HUES48 (cell line): ENCODE measurements at regions not wholly inside any gene's neighbourhood (a gene's known extent, or its start where the extent isn't known, plus 50 kb on each side); places are given as distances from the start of the nearest gene placed in this dataset.
A peak's percentile ranks its signal among the peaks of the same experiment; 100 is the strongest.

ENCODE experiments used
- H3K27ac ChIP-seq: one replicate; pipeline ENCODE4 v1.7.0; 2013; ENCODE audit warnings: low read depth, low read length, inconsistent platforms
- H3K27me3 ChIP-seq: 2 replicates; pipeline ENCODE4 v1.6.1; 2013; ENCODE audit warnings: mild to moderate bottlenecking, low read length; ENCODE audit not compliant: control insufficient read depth, insufficient read depth
- H3K36me3 ChIP-seq: 2 replicates; pipeline ENCODE4 v1.6.1; 2013; ENCODE audit warnings: low read length; ENCODE audit not compliant: control insufficient read depth, insufficient read depth
- H3K4me1 ChIP-seq: 2 replicates; pipeline ENCODE4 v1.6.1; 2013; ENCODE audit warnings: mild to moderate bottlenecking, low read length; ENCODE audit not compliant: control insufficient read depth, insufficient read depth
- H3K4me3 ChIP-seq: 2 replicates; pipeline ENCODE4 v1.5.1; 2013; ENCODE audit warnings: mild to moderate bottlenecking, low read depth, low read length
- H3K9ac ChIP-seq: 2 replicates; pipeline ENCODE4 v1.6.1; 2013; ENCODE audit warnings: mild to moderate bottlenecking, low read depth, low read length, moderate library complexity
- H3K9me3 ChIP-seq: 2 replicates; pipeline ENCODE4 v1.6.1; 2013; ENCODE audit warnings: low read length; ENCODE audit not compliant: control insufficient read depth, insufficient read depth

DNA sequence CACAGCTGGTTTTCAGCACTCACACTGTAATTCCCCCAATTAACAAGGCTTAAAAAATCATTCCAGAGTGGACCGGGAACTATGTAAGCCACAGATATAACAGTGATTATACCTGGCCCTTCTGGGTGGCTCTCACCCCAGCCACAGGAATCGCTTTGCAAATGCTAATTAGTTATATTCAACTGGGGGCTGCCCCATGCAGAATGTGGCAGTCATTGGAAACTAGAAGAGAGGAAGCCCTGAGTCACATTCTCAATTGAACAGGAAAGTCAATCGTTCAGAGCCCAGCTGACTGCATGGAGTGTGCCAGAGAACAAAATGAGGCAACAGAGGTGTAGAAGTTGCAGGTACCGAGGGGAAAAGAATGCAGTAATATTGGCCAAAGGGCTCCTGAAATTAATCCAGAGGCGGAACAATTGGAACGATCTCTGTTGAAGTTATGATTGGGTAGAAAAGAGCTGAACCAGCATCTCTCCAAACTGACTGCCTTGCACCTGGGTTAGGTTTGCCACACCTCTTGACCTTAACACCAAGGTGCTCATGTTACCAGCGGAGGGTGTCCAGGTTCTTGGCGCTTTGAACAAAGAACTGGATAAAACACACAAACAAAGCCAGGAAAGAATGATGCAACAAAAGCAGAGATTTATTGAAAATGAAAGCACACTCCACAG is 909.7 kb upstream of the AUTS2 start:
- no peaks in the 10 kb centered on the region for H3K27me3 ChIP-seq
- H3K36me3 ChIP-seq: no peaks in the 10 kb centered on the region
- peaks cover 14% of the 10 kb centered on the region for H3K4me1 ChIP-seq
- no peaks in the 10 kb centered on the region for H3K9me3 ChIP-seq
- H3K9ac ChIP-seq: no peak overlapping the region
- H3K4me3 ChIP-seq: no peak overlapping the region
- H3K27ac ChIP-seq: peak overlapping the region; percentile 72

DNA sequence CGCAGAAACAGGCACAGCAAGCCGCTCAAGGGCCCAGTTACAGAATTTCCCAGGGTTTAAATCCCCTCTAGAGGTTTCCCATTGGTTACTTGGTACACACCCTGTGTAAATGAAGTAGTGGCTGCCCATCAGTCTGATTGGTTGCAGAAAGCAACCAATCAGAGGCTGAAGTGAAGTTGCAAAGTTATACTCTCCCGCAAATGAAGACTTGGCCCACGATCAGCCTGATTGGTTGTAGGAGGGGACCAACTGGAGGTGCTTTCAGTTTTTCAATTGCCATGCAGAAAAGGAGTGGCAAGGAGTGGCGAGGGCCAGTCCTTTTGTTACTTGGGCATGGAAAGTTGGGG is 909.2 kb upstream of the AUTS2 start:
- Histone ChIP-seq H3K27ac (no peak overlapping the region), H3K9ac (no peak overlapping the region), H3K9me3 (no peaks in the 10 kb centered on the region), H3K36me3 (no peaks in the 10 kb centered on the region), H3K27me3 (no peaks in the 10 kb centered on the region), H3K4me1 (peaks cover 14% of the 10 kb centered on the region), H3K4me3 (no peak overlapping the region)

DNA sequence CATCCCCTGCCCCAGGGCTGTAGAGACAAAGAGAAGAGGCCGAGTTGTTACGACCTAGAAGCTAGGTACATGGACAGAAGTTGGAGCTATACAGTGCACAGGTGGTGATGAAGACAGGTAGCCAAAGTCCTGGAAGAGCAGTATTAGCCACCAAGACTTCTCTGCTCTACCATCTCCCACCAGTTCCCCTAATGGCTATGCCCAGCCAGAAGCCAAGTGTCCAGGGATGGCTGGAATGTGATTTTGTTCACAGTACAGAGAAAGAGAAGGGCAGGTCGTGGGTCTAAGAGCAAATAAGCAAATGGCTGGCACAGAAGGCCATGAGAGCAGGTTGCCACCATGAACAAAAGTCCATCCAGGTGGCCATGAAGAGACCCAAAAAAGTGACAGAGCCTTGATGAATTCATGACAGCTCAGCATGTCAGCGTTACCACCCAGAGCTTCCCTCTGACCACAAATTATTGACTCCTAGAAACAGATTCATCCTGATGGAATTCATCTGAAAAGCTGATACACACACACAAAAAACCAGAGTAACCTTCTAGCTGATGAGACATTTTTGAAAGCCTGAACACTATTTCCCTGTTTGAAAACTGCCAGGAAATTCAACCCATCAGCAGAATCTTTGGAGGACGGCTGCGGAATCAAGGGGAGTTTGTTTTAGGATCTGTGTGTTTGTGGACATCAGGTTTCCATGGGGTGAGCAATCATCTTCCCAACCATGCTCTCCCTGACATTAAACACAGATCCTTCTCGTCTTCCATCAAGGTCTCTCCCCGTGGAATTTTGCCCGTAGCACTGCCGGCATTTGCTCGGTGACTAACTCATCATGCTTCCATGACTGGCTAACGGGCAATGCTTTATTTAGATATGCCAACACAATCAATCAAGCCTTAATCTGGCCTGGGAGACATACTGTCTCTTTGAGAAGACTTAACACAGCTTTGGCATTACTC is 906.7 kb upstream of the AUTS2 start:
- H3K27ac ChIP-seq: no peak overlapping the region
- H3K9ac ChIP-seq: no peak overlapping the region
- no peaks in the 10 kb centered on the region for H3K9me3 ChIP-seq
- no peaks in the 10 kb centered on the region for H3K36me3 ChIP-seq
- H3K4me3 ChIP-seq: no peak overlapping the region
- no peaks in the 10 kb centered on the region for H3K27me3 ChIP-seq
- peaks cover 14% of the 10 kb centered on the region for H3K4me1 ChIP-seq

DNA sequence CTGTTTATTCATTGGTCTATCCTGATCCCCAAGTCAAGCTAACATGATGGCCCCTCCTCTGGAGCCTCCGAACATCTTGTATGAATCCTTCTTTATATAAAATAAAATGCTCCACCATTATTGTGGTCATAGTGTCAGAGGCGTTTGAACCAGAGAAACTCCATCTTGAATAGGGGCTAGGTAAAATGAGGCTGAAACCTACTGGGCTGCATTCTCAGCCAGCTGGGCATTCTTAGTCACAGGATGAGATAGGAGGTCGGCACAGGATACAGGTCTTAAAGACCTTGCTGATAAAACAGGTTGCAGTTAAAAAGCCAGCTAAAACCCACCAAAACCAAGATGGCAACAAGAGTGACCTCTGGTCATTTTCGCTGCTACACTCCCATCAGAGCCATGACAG is 905.8 kb upstream of the AUTS2 start:
- Histone ChIP-seq H3K9me3 (no peaks in the 10 kb centered on the region), H3K36me3 (no peaks in the 10 kb centered on the region), H3K4me1 (peaks cover 14% of the 10 kb centered on the region), H3K9ac (no peak overlapping the region), H3K27me3 (no peaks in the 10 kb centered on the region), H3K27ac (no peak overlapping the region), H3K4me3 (no peak overlapping the region)

DNA sequence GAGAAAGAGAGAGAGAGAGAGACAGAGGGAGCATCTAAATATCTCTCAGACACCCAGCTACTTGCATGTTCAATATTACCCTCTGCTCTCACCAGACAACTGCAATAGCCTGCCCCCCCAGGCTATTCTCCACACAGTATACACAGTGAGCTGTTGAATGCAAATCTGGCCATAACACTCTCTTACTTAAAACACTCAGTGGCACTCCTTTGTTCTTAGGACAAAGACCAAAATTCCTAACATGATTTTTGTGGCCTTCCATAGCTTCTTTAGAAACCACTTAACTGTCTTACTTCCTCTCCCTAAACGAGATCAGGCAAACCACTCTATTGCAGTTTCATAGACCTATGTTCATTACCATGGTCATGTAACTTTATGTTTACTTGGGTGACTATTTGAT is 903.6 kb upstream of the AUTS2 start:
- Histone ChIP-seq H3K4me3 (no peak overlapping the region), H3K36me3 (no peaks in the 10 kb centered on the region), H3K9me3 (no peaks in the 10 kb centered on the region), H3K27ac (no peak overlapping the region), H3K9ac (no peak overlapping the region), H3K4me1 (0 out of 2 replicates have a peak, but pooled peaks cover 5% of the 10 kb centered on the region), H3K27me3 (no peaks in the 10 kb centered on the region)

DNA sequence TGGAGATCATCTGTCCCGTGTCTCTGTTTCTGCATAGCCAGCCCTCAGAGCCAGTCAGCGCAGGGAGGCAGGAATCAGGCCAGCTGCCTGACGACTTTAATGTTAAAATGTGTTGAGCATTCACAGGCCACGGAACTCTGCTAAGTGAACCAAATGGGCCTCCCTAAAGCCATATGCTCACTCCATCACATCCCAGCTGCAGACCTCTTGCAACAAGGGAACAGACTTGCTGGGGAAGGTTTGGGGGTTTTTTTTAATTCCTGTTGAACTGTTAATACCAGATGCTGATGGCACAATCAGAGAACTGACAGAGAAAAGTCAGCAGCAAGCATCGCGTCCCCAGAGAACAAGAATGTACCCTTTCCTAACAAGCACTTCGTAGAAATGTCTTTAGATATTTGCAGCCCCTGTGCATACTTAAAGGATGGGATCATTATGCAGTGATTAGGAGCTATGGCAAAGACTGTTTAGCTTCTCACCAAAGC is 900.4 kb upstream of the AUTS2 start:
- H3K27ac ChIP-seq: no peak overlapping the region
- no peaks in the 10 kb centered on the region for H3K27me3 ChIP-seq
- 0 out of 2 replicates have a peak, but pooled peaks cover 5% of the 10 kb centered on the region for H3K4me1 ChIP-seq
- no peak overlapping the region for H3K4me3 ChIP-seq
- no peaks in the 10 kb centered on the region for H3K9me3 ChIP-seq
- H3K36me3 ChIP-seq: no peaks in the 10 kb centered on the region
- H3K9ac ChIP-seq: no peak overlapping the region

DNA sequence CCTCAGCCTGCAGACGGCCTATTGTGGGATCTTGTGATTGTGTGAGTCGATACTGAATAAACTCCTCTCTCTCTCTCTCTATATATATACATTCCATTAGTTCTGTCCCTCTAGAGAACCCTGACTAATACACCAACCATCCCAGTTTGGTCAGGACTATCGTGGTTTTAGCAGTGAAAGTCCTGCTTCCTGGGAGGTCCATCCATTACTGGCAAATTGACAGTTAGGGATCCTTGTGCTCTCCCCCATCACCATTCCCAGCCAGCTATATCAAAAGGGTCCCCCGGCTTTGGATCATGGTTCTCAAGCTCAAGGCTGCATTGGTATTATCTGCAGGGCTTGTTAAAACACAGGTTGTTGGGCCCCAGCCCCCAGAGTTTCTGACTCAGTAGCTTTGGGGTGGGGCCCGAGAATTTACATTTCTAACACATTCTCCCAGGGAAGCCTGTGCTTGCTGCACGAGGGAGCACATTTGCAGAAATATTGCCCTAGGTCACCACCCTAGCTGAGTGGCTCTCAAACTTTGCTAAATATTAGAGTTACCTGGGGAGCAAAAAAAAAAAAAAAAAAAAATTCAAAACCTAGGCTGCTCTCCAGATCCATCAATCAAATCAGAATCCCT is 899.1 kb upstream of the AUTS2 start:
- Histone ChIP-seq H3K4me3 (no peak overlapping the region), H3K9ac (no peak overlapping the region), H3K27ac (no peak overlapping the region), H3K4me1 (0 out of 2 replicates have a peak, but pooled peaks cover 5% of the 10 kb centered on the region), H3K9me3 (no peaks in the 10 kb centered on the region), H3K27me3 (no peaks in the 10 kb centered on the region), H3K36me3 (no peaks in the 10 kb centered on the region)

DNA sequence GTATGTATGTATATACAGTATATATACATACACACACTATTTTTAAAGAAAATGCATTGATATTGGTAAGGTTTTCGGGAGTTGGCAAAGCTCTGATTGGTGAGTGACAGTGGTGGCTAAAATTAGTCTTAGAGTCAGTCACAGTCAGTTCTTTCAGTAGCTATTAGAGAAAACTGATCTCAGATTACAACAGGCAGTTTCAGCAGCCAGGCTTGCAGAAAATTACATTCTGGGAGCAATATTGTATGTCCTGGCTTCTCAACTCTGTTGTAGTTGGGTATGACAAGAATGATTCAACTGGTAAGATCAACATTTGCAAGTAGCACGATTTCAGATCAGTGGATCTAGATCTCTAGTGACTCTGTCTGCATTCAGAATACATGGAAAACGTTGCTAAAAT is 897.9 kb upstream of the AUTS2 start:
- H3K4me1 ChIP-seq: 0 out of 2 replicates have a peak, but pooled peaks cover 5% of the 10 kb centered on the region
- no peak overlapping the region for H3K9ac ChIP-seq
- no peaks in the 10 kb centered on the region for H3K36me3 ChIP-seq
- H3K27me3 ChIP-seq: no peaks in the 10 kb centered on the region
- no peaks in the 10 kb centered on the region for H3K9me3 ChIP-seq
- no peak overlapping the region for H3K4me3 ChIP-seq
- H3K27ac ChIP-seq: no peak overlapping the region

DNA sequence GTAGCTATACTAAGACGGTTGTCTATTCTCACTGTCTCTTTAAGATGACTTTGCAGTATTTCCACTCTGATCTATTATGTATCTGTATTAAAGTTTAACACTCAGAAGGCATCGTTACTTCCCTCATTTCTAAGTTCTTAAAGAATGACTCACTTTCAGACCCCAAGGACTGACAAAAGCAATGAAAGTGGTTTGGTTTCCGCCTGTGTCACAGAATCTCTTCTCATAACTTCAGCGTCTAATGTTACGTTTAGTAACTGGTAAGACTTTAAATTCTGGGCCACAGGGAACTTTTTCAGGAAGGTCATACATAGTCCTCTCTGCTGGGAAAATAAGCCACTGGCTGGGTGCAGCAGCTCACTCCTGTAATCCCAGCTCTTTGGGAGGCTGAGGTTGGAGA is 892.0 kb upstream of the AUTS2 start:
- no peak overlapping the region for H3K27ac ChIP-seq
- H3K9me3 ChIP-seq: no peaks in the 10 kb centered on the region
- no peak overlapping the region for H3K9ac ChIP-seq

DNA sequence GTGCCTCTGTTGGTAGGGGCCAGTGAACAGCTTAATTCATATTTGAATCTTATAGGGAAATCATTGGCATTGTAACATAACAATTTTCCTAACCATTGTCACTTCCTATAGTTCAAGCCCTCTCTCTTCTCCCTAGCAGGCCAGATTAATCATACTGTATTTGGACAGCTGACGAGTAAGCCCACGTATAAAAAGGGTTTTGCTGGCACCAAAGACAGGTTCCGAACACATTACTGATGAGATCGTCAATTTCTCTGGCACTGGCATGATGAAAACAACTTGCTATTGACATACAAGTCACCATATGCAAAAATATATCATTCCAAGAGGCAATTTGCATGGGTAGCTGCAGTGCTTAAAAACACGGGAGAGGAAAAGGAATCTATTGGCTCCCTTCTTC is 891.1 kb upstream of the AUTS2 start:
- Histone ChIP-seq H3K9me3 (no peaks in the 10 kb centered on the region), H3K9ac (no peak overlapping the region), H3K27me3 (no peaks in the 10 kb centered on the region), H3K4me3 (no peak overlapping the region), H3K36me3 (no peaks in the 10 kb centered on the region), H3K27ac (no peak overlapping the region), H3K4me1 (no peaks in the 10 kb centered on the region)

More for the DNA sequence above, 892.0 kb upstream of the AUTS2 start:
- H3K4me3 ChIP-seq: no peak overlapping the region
- H3K36me3 ChIP-seq: no peaks in the 10 kb centered on the region
- H3K4me1 ChIP-seq: no peaks in the 10 kb centered on the region
- no peaks in the 10 kb centered on the region for H3K27me3 ChIP-seq

DNA sequence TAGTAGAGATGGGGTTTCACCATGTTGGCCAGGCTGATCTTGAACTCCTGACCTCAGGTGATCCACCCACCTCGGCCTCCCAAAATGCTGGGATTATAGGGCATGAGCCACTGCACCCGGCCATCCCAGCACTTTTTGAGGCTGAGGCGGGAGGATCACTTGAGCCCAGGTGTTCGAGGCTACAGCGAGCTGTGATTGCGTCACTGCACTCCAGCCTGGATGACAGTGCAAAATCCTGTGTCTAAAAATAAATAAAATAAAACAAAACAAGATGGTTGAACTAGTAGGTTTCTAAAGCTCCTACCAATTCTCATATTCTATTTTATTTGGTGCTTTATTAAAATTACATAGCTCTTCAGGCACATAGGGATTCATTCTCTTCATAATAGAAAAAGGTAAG is 890.3 kb upstream of the AUTS2 start:
- Histone ChIP-seq H3K27me3 (no peaks in the 10 kb centered on the region), H3K36me3 (no peaks in the 10 kb centered on the region), H3K9me3 (no peaks in the 10 kb centered on the region), H3K27ac (no peak overlapping the region), H3K4me3 (no peak overlapping the region), H3K4me1 (no peaks in the 10 kb centered on the region), H3K9ac (no peak overlapping the region)
